BE2C (cell line): ENCODE measurements at regions not wholly inside any gene's neighbourhood (a gene's known extent, or its start where the extent isn't known, plus 50 kb on each side); places are given as distances from the start of the nearest gene placed in this dataset.

Source experiments
- DNase-seq: peaks from one replicate; pipeline ENCODE4 v3.0.0-alpha.2; 2020
- H3K27me3 ChIP-seq: fragments of 250-450 bp; sonication (Bioruptor Pico); 2 replicates; pipeline ENCODE4 v1.5.1; 2020; ENCODE audit warnings: mild to moderate bottlenecking
- H3K36me3 ChIP-seq: fragments of 250-450 bp; sonication (Bioruptor Pico); 2 replicates; pipeline ENCODE4 v1.5.1; 2020; ENCODE audit warnings: mild to moderate bottlenecking
- H3K4me1 ChIP-seq: fragments of 250-450 bp; sonication (Bioruptor Pico); 2 replicates; pipeline ENCODE4 v1.5.1; 2020
- H3K4me3 ChIP-seq: 2 replicates; pipeline ENCODE4 v1.5.1; 2011; ENCODE audit warnings: low read depth, low read length
- H3K9me3 ChIP-seq: fragments of 250-450 bp; sonication (Bioruptor Pico); 2 replicates; pipeline ENCODE4 v1.5.1; 2020
- CTCF ChIP-seq: IDR thresholded peaks from 2 replicates; pipeline ENCODE4 v1.5.1; 2012; ENCODE audit warnings: mild to moderate bottlenecking, low read depth, low read length

DNA sequence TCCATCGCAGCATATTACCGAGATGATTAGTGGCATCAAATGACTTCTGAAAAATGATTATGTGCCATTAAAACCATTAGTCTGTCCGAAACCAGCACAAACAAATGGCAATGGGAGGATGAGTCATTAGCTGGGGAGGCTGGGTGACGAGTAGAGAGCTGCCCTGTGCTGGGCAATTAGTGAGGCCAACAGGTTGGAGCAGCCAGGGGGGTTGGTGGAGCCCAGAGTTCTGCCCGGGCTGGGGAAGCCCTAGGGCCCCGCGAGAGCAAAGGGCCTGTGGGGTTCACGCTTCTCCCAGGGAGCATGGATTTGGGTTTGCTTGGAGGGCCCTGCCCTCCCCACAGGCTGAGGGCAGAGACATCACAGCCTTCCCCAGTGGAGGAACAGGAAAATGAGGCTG is 152.1 kb upstream of the RPL38 start:
- H3K4me1 ChIP-seq = peaks cover 18% of the 10 kb centered on the region
- H3K9me3 ChIP-seq = no peaks in the 10 kb centered on the region
- H3K4me3 ChIP-seq = no peak overlapping the region
- H3K27me3 ChIP-seq = no peaks in the 10 kb centered on the region
- H3K36me3 ChIP-seq = no peaks in the 10 kb centered on the region
- no peak for TF ChIP-seq CTCF
- DNase-seq = no peak

DNA sequence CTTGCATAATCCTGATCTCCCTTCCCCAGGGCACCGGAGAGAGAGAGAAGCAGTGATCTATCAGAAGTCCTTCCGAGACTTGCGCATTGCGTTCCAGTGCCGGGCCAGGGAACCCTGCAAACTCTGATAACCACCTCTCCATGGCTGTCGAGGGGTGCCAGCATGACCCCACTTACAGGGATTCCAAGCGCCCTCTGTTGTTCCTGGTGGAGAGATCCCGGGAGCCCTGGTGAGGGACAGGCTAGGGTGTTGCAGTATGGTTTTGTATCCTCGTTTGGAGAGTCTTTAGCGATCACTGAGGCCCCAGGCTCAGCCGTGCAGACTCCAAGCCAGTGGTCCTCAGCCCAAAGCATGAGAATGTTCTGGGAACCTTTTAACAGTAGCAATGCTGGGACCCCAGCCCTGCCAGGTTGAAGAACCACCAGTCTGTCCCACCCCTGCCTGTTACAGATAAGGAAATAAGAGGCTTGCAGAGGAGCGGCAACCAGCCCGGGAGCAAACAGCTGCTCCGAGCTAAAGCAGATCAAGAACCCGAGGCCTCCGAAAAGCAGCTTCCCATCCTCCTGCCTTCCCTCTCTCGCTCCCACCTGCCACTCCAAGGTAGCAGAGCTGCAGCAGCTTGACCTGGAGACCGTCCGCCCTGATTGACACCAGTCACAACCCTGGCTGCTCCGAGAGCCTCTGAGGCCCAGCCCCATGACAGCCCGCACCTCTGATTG is 150.3 kb upstream of the RPL38 start:
- peak; percentile 22; the same call in 1 of the 2 replicates for TF ChIP-seq CTCF
- no peaks in the 10 kb centered on the region for H3K27me3 ChIP-seq
- H3K4me1 ChIP-seq = peaks cover 18% of the 10 kb centered on the region
- no peaks in the 10 kb centered on the region for H3K36me3 ChIP-seq
- H3K4me3 ChIP-seq = no peak overlapping the region
- H3K9me3 ChIP-seq = no peaks in the 10 kb centered on the region
- no peak for DNase-seq

DNA sequence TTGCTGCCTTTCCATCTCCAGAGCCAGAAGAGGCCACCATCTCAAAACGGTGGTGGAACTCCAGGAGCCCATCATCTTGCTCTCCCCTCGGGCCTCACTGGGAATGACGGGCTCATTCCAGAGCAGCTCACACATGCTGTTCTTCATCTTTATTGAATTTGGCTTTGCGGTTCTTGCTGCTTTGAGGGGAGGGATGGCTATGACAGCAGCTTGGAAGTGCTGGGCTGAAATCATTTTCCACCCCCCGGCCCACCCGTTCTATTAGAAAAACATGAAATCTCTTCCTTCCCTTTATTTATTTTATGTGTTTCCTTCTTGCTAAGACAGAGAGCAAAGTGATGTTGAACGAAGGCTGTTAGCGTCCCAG is 149.8 kb upstream of the RPL38 start:
- DNase-seq = no peak

GRCh38 chr17:74054249-74054648 is 149.2 kb upstream of the RPL38 start:
- Histone ChIP-seq H3K27me3 (no peaks in the 10 kb centered on the region), H3K9me3 (no peaks in the 10 kb centered on the region), H3K4me3 (no peak overlapping the region), H3K36me3 (no peaks in the 10 kb centered on the region), H3K4me1 (peaks cover 15% of the 10 kb centered on the region)
- DNase-seq = no peak
- no peak for TF ChIP-seq CTCF

More for the DNA sequence above, 149.8 kb upstream of the RPL38 start:
- no peaks in the 10 kb centered on the region for H3K9me3 ChIP-seq
- H3K4me1 ChIP-seq = peaks cover 18% of the 10 kb centered on the region
- H3K4me3 ChIP-seq = no peak overlapping the region
- H3K27me3 ChIP-seq = no peaks in the 10 kb centered on the region
- H3K36me3 ChIP-seq = no peaks in the 10 kb centered on the region
- no peak for TF ChIP-seq CTCF

DNA sequence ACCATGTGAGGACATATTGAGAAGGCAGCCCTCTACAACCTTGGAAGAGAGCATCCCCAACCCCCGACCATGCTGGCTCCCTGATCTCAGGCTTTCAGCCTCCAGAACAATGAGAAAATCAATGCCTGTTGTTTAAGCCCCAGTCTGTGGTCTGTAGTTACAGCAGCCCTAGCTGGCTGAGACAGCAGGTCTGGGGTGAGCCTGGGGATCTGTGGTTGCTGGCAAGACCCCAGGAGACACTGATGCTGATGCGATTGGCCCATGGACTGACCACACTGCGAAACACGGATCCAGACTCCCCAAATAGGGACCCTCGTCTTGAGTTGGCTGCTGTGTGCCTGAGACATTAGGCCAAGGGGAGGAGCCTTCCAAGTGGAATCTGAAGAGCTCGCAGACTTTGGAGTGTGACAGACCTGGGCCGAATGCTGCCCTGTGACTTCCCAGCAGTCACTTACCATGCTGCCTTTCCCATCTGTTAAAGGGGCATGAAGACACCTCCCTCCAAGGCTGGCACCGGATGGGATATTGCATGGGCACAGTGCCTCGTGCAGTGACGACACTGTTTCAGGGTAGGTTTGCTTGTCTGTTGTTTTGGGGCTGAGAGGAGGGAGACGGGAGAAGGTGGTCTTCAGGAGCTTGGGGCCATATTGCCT is 147.8 kb upstream of the RPL38 start:
- Histone ChIP-seq H3K4me1 (peaks cover 8% of the 10 kb centered on the region), H3K36me3 (no peaks in the 10 kb centered on the region), H3K4me3 (no peak overlapping the region), H3K9me3 (no peaks in the 10 kb centered on the region), H3K27me3 (no peaks in the 10 kb centered on the region; the same call in 1 of the 2 replicates)
- no peak for DNase-seq
- no peak for TF ChIP-seq CTCF
